Fibroblast of skin of right biceps (primary cell): ENCODE measurements at regions not wholly inside any gene's neighbourhood (a gene's known extent, or its start where the extent isn't known, plus 50 kb on each side); places are given as distances from the start of the nearest gene placed in this dataset.

ENCODE experiments used
- DNase-seq: peaks from one replicate; pipeline ENCODE4 v3.0.0-alpha.2; 2013

- no peak for DNase-seq
These were observed 61.0 kb upstream of the HS3ST5 start for GRCh38 chr6:114403858-114404257.

GRCh38 chr6:114398481-114398880 lies 55.7 kb upstream of the HS3ST5 start:
- DNase-seq: no peak
